Vagina (tissue), 2 donors: ENCODE measurements at regions not wholly inside any gene's neighbourhood (a gene's known extent, or its start where the extent isn't known, plus 50 kb on each side); places are given as distances from the start of the nearest gene placed in this dataset.

ENCODE experiments used
- CTCF ChIP-seq, 3 experiments: fragments of 450-650 bp in 2 of 3; fragments of 200-600 bp in 1 of 3; sonication (generic) in 1 of 3; IDR thresholded peaks; one replicate each; pipeline ENCODE4 v1.5.1; 2017 to 2019; ENCODE audit warnings: antibody characterized with exemption in 3 of 3, mild to moderate bottlenecking in 2 of 3, moderate library complexity in 2 of 3
- POLR2A ChIP-seq, 2 donors: fragments of 450-650 bp; IDR thresholded peaks; one replicate each; pipeline ENCODE4 v1.6.1; 2017; ENCODE audit warnings: antibody characterized with exemption in 2 of 2, mild to moderate bottlenecking in 2 of 2, moderate library complexity in 2 of 2
- POLR2AphosphoS5 ChIP-seq, 2 donors: sonication (generic); formaldehyde crosslinking; IDR thresholded peaks; one replicate each; pipeline ENCODE4 v1.9.0; 2017; ENCODE audit warnings: antibody characterized with exemption in 2 of 2, mild to moderate bottlenecking in 2 of 2, low read depth in 1 of 2; ENCODE audit not compliant: insufficient read depth in 1 of 2

- TF ChIP-seq CTCF (IDR thresholded peaks at IDR 0.05) = no peak
- TF ChIP-seq POLR2A (IDR thresholded peaks at IDR 0.05) = no peak
- no peak for TF ChIP-seq POLR2AphosphoS5 (IDR thresholded peaks at IDR 0.05; ENCODE audit: insufficient read depth in 1 of 2, low read depth in 1 of 2)
Measured at GRCh38 chr6:50202766-50203165, 153.0 kb upstream of the DEFB112 start.
